NB4 (cell line): ENCODE measurements at regions not wholly inside any gene's neighbourhood (a gene's known extent, or its start where the extent isn't known, plus 50 kb on each side); places are given as distances from the start of the nearest gene placed in this dataset.

Experiments
- CTCF ChIP-seq: IDR thresholded peaks from one replicate; pipeline ENCODE4 v1.5.1; 2012; ENCODE audit warnings: low read depth, low read length
- MYC ChIP-seq: IDR thresholded peaks from 2 replicates; pipeline ENCODE4 v1.6.1; 2011; ENCODE audit warnings: low read depth, low read length
- POLR2A ChIP-seq: IDR thresholded peaks from 2 replicates; pipeline ENCODE4 v1.6.1; 2011; ENCODE audit warnings: mild to moderate bottlenecking; ENCODE audit not compliant: insufficient read length; ENCODE audit errors: extremely low read depth

- TF ChIP-seq CTCF (no peak), POLR2A (no peak), MYC (no peak)
Observed at GRCh38 chr7:73952266-73952665, 75.7 kb upstream of the ELN start.
